ENCODE measurements at regions not wholly inside any gene's neighbourhood (a gene's known extent, or its start where the extent isn't known, plus 50 kb on each side); places are given as distances from the start of the nearest gene placed in this dataset.

GRCh38 chr14:84963518-84963917 lies 566.4 kb upstream of the FLRT2 start:
- Histone ChIP-seq H3K4me3 (ENCODE audit: low read length in 2 of 2) (no peak overlapping the region), H3K4me1 (ENCODE audit: control insufficient read depth in 2 of 2, insufficient read depth in 2 of 2, low read length in 2 of 2) (no peaks in the 10 kb centered on the region), H3K9me3 (ENCODE audit: control insufficient read depth in 2 of 2, insufficient read depth in 1 of 2, low read length in 1 of 2) (no peaks in the 10 kb centered on the region), H3K36me3 (ENCODE audit: control insufficient read depth in 2 of 2, insufficient read depth in 2 of 2, low read length in 1 of 2) (no peaks in the 10 kb centered on the region), H3K27ac (ENCODE audit: low read depth in 1 of 2, low read length in 1 of 2) (no peak overlapping the region), H3K27me3 (ENCODE audit: control insufficient read depth in 2 of 2, insufficient read depth in 1 of 2, low read length in 1 of 2) (no peaks in the 10 kb centered on the region)
- DNase-seq (ENCODE audit: low read depth in 6 of 9, low spot score in 9 of 9), result no peak
- 94% methylated on average over 5 of the region's 5 CpGs for WGBS

DNA sequence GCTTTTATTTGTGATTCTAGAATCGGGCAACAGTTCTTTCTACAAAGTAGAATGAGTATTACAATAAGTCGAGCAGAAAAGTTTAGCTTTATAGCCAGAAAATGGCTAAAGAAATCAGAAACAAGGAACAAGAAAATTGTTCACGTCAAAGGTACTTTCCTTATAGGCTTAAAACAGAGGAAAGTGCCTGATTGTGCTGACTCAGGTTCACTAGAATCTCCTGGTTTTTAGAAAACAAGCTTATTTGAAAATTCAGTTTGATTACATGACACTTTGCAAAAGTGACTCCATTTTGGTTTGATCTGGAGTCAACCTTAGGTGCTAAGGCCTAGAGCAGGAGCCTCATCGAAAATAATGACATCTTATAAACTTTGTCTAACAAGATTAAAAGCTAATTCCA lies 564.7 kb upstream of the FLRT2 start:
- Histone ChIP-seq H3K9me3 (ENCODE audit: control insufficient read depth in 2 of 2, insufficient read depth in 1 of 2, low read length in 1 of 2) (no peaks in the 10 kb centered on the region), H3K4me1 (ENCODE audit: control insufficient read depth in 2 of 2, insufficient read depth in 2 of 2, low read length in 2 of 2) (no peaks in the 10 kb centered on the region), H3K36me3 (ENCODE audit: control insufficient read depth in 2 of 2, insufficient read depth in 2 of 2, low read length in 1 of 2) (no peaks in the 10 kb centered on the region), H3K27ac (ENCODE audit: low read depth in 1 of 2, low read length in 1 of 2) (no peak overlapping the region), H3K4me3 (ENCODE audit: low read length in 2 of 2) (no peak overlapping the region), H3K27me3 (ENCODE audit: control insufficient read depth in 2 of 2, insufficient read depth in 1 of 2, low read length in 1 of 2) (no peaks in the 10 kb centered on the region)
- DNase-seq (ENCODE audit: low read depth in 6 of 9, low spot score in 9 of 9), result no peak
- 91% methylated on average over 4 of the region's 4 CpGs for WGBS

DNA sequence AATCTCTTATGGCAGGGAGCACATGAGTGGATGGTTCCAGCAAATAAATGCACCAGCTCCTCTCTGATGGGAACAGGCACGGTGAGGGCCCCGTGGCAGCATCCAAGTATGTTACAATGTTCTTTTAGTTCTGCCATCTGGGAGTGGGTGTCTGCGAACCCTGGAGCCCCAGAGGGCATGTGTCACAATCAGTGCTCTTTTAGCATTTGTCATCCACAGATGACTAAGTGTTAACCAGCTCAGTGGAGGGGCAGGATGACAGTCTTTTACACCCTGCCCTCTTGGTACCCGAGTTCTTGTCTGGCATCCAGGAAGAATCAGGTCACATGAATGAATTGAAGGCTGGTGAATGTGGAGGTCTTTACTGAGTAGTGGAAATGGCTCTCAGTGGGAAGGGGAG lies 560.4 kb upstream of the FLRT2 start:
- H3K9me3 ChIP-seq (ENCODE audit: control insufficient read depth in 2 of 2, insufficient read depth in 1 of 2, low read length in 1 of 2), result no peaks in the 10 kb centered on the region

DNA sequence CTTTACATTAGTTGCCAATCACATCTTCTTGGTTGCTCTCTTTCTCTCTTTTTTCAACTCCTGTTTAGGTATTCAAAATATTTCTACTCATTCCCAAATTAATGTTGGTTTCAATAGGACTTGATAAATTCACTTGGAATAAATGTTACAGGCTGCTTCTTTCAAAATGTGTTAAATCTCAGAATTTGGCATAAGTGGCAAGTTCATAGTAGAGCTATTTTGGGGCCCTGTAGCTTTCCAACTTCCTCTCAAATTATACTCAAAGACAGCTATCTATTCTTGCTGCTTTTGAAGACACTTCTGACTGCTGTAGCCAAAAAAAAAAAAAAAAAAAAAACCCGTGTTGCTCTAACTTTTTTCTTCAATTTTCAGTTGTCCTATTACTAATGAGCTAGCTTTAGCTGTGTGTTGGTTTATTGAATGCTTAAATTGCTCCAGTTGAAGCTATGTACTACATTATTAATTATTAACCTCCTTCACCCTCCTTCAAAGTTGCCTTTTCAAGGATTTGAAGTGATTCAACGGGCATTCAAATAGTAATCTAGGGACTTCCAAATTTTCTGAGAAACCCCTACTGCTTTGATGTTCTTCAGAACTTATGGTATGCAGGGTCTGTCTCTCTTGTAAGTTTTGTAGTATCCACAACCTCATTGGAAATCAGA lies 554.6 kb upstream of the FLRT2 start:
- no peak for DNase-seq (ENCODE audit: low read depth in 6 of 9, low spot score in 9 of 9)
- Histone ChIP-seq H3K4me1 (ENCODE audit: control insufficient read depth in 2 of 2, insufficient read depth in 2 of 2, low read length in 2 of 2) (no peaks in the 10 kb centered on the region), H3K27me3 (ENCODE audit: control insufficient read depth in 2 of 2, insufficient read depth in 1 of 2, low read length in 1 of 2) (no peaks in the 10 kb centered on the region), H3K4me3 (ENCODE audit: low read length in 2 of 2) (no peak overlapping the region), H3K36me3 (ENCODE audit: control insufficient read depth in 2 of 2, insufficient read depth in 2 of 2, low read length in 1 of 2) (no peaks in the 10 kb centered on the region), H3K9me3 (ENCODE audit: control insufficient read depth in 2 of 2, insufficient read depth in 1 of 2, low read length in 1 of 2) (no peaks in the 10 kb centered on the region), H3K27ac (ENCODE audit: low read depth in 1 of 2, low read length in 1 of 2) (no peak overlapping the region)
- 86% methylated on average over 2 of the region's 2 CpGs for WGBS

More for the DNA sequence above, 560.4 kb upstream of the FLRT2 start:
- no peak overlapping the region for H3K27ac ChIP-seq (ENCODE audit: low read depth in 1 of 2, low read length in 1 of 2)
- no peak overlapping the region for H3K4me3 ChIP-seq (ENCODE audit: low read length in 2 of 2)
- H3K36me3 ChIP-seq (ENCODE audit: control insufficient read depth in 2 of 2, insufficient read depth in 2 of 2, low read length in 1 of 2), result no peaks in the 10 kb centered on the region
- no peak for DNase-seq (ENCODE audit: low read depth in 6 of 9, low spot score in 9 of 9)
- 90% methylated on average over 4 of the region's 4 CpGs for WGBS
- H3K27me3 ChIP-seq (ENCODE audit: control insufficient read depth in 2 of 2, insufficient read depth in 1 of 2, low read length in 1 of 2), result no peaks in the 10 kb centered on the region
- H3K4me1 ChIP-seq (ENCODE audit: control insufficient read depth in 2 of 2, insufficient read depth in 2 of 2, low read length in 2 of 2), result no peaks in the 10 kb centered on the region

DNA sequence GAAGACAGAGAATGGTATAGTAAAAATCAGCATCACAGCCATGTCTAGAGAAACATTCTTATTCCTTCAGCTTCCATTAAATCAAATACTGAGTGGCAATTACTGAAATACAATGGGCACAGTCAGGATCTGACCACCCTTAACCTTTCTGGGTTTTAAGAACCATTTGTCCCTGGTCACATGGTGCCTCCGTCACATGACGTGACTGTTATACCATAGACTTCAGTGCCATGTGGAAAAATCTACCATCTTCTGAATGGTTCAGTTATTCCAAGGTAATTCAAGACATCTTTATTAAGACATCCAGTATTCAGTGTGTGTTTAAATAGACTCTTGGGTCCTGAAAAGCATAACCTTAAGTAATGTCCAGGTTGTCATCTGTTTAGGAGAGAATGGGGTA lies 553.1 kb upstream of the FLRT2 start:
- DNase-seq (ENCODE audit: low read depth in 6 of 9, low spot score in 9 of 9), result no peak
- Histone ChIP-seq H3K9me3 (ENCODE audit: control insufficient read depth in 2 of 2, insufficient read depth in 1 of 2, low read length in 1 of 2) (no peaks in the 10 kb centered on the region), H3K27me3 (ENCODE audit: control insufficient read depth in 2 of 2, insufficient read depth in 1 of 2, low read length in 1 of 2) (no peaks in the 10 kb centered on the region), H3K27ac (ENCODE audit: low read depth in 1 of 2, low read length in 1 of 2) (no peak overlapping the region), H3K4me3 (ENCODE audit: low read length in 2 of 2) (no peak overlapping the region), H3K4me1 (ENCODE audit: control insufficient read depth in 2 of 2, insufficient read depth in 2 of 2, low read length in 2 of 2) (no peaks in the 10 kb centered on the region), H3K36me3 (ENCODE audit: control insufficient read depth in 2 of 2, insufficient read depth in 2 of 2, low read length in 1 of 2) (no peaks in the 10 kb centered on the region)
- 98% methylated on average over 2 of the region's 2 CpGs for WGBS

DNA sequence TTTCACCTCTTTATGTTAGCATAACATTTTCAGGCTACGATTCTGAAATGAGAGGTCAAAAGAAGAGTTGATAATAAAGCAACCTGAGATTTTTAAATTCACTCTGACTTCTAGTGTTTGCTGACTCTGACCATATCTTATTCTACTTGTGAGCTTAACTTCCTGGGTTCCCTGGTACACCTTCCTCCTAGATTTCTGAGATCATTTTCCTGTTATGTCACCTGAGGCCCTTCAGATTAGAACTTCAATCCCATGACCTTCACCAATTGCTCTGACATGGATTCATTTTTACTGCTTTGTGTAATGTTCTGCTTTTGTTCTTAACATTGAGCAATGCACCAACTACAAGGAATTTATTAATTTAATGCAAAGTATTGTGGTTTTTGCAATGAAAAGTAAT lies 542.9 kb upstream of the FLRT2 start:
- Histone ChIP-seq H3K9me3 (ENCODE audit: control insufficient read depth in 2 of 2, insufficient read depth in 1 of 2, low read length in 1 of 2) (no peaks in the 10 kb centered on the region), H3K4me3 (ENCODE audit: low read length in 2 of 2) (no peak overlapping the region), H3K36me3 (ENCODE audit: control insufficient read depth in 2 of 2, insufficient read depth in 2 of 2, low read length in 1 of 2) (no peaks in the 10 kb centered on the region), H3K4me1 (ENCODE audit: control insufficient read depth in 2 of 2, insufficient read depth in 2 of 2, low read length in 2 of 2) (no peaks in the 10 kb centered on the region), H3K27me3 (ENCODE audit: control insufficient read depth in 2 of 2, insufficient read depth in 1 of 2, low read length in 1 of 2) (no peaks in the 10 kb centered on the region), H3K27ac (ENCODE audit: low read depth in 1 of 2, low read length in 1 of 2) (no peak overlapping the region)
- DNase-seq (ENCODE audit: low read depth in 6 of 9, low spot score in 9 of 9), result no peak
- WGBS, result 78% methylated on average over 1 of the region's 1 CpG

GRCh38 chr14:84988357-84988756 lies 541.6 kb upstream of the FLRT2 start:
- H3K9me3 ChIP-seq (ENCODE audit: control insufficient read depth in 2 of 2, insufficient read depth in 1 of 2, low read length in 1 of 2), result no peaks in the 10 kb centered on the region
- H3K27me3 ChIP-seq (ENCODE audit: control insufficient read depth in 2 of 2, insufficient read depth in 1 of 2, low read length in 1 of 2), result no peaks in the 10 kb centered on the region
- no peak overlapping the region for H3K4me3 ChIP-seq (ENCODE audit: low read length in 2 of 2)
- no peak overlapping the region for H3K27ac ChIP-seq (ENCODE audit: low read depth in 1 of 2, low read length in 1 of 2)
- WGBS, result 94% methylated on average over 5 of the region's 5 CpGs
- H3K36me3 ChIP-seq (ENCODE audit: control insufficient read depth in 2 of 2, insufficient read depth in 2 of 2, low read length in 1 of 2), result no peaks in the 10 kb centered on the region
- DNase-seq (ENCODE audit: low read depth in 6 of 9, low spot score in 9 of 9), result no peak
- H3K4me1 ChIP-seq (ENCODE audit: control insufficient read depth in 2 of 2, insufficient read depth in 2 of 2, low read length in 2 of 2), result no peaks in the 10 kb centered on the region

- Histone ChIP-seq H3K36me3 (ENCODE audit: control insufficient read depth in 2 of 2, insufficient read depth in 2 of 2, low read length in 1 of 2) (no peaks in the 10 kb centered on the region), H3K4me3 (ENCODE audit: low read length in 2 of 2) (no peak overlapping the region), H3K27me3 (ENCODE audit: control insufficient read depth in 2 of 2, insufficient read depth in 1 of 2, low read length in 1 of 2) (no peaks in the 10 kb centered on the region), H3K9me3 (ENCODE audit: control insufficient read depth in 2 of 2, insufficient read depth in 1 of 2, low read length in 1 of 2) (no peaks in the 10 kb centered on the region), H3K4me1 (ENCODE audit: control insufficient read depth in 2 of 2, insufficient read depth in 2 of 2, low read length in 2 of 2) (no peaks in the 10 kb centered on the region), H3K27ac (ENCODE audit: low read depth in 1 of 2, low read length in 1 of 2) (no peak overlapping the region)
- 75% methylated on average over 1 of the region's 1 CpG for WGBS
- no peak for DNase-seq (ENCODE audit: low read depth in 6 of 9, low spot score in 9 of 9)
These were observed 538.9 kb upstream of the FLRT2 start for GRCh38 chr14:84991021-84991420.

GRCh38 chr14:84998216-84998615 lies 531.7 kb upstream of the FLRT2 start:
- H3K4me1 ChIP-seq (ENCODE audit: control insufficient read depth in 2 of 2, insufficient read depth in 2 of 2, low read length in 2 of 2), result no peaks in the 10 kb centered on the region
- no peaks in the 10 kb centered on the region for H3K36me3 ChIP-seq (ENCODE audit: control insufficient read depth in 2 of 2, insufficient read depth in 2 of 2, low read length in 1 of 2)
- no peak for DNase-seq (ENCODE audit: low read depth in 6 of 9, low spot score in 9 of 9)
- H3K4me3 ChIP-seq (ENCODE audit: low read length in 2 of 2), result no peak overlapping the region
- no peaks in the 10 kb centered on the region for H3K27me3 ChIP-seq (ENCODE audit: control insufficient read depth in 2 of 2, insufficient read depth in 1 of 2, low read length in 1 of 2)
- H3K9me3 ChIP-seq (ENCODE audit: control insufficient read depth in 2 of 2, insufficient read depth in 1 of 2, low read length in 1 of 2), result no peaks in the 10 kb centered on the region
- no peak overlapping the region for H3K27ac ChIP-seq (ENCODE audit: low read depth in 1 of 2, low read length in 1 of 2)

- H3K27ac ChIP-seq (ENCODE audit: low read depth in 1 of 2, low read length in 1 of 2), result no peak overlapping the region
- no peak overlapping the region for H3K4me3 ChIP-seq (ENCODE audit: low read length in 2 of 2)
- H3K4me1 ChIP-seq (ENCODE audit: control insufficient read depth in 2 of 2, insufficient read depth in 2 of 2, low read length in 2 of 2), result no peaks in the 10 kb centered on the region
- H3K36me3 ChIP-seq (ENCODE audit: control insufficient read depth in 2 of 2, insufficient read depth in 2 of 2, low read length in 1 of 2), result no peaks in the 10 kb centered on the region
- H3K9me3 ChIP-seq (ENCODE audit: control insufficient read depth in 2 of 2, insufficient read depth in 1 of 2, low read length in 1 of 2), result no peaks in the 10 kb centered on the region
- 91% methylated on average over 1 of the region's 1 CpG for WGBS
- no peak for DNase-seq (ENCODE audit: low read depth in 6 of 9, low spot score in 9 of 9)
- H3K27me3 ChIP-seq (ENCODE audit: control insufficient read depth in 2 of 2, insufficient read depth in 1 of 2, low read length in 1 of 2), result no peaks in the 10 kb centered on the region
These were observed 527.1 kb upstream of the FLRT2 start for GRCh38 chr14:85002846-85003245.

All from thymus (tissue), 11 donors.